Testis (tissue), 2 donors: ENCODE measurements at regions not wholly inside any gene's neighbourhood (a gene's known extent, or its start where the extent isn't known, plus 50 kb on each side); places are given as distances from the start of the nearest gene placed in this dataset.

Experiments used
- DNase-seq: peaks from one replicate; pipeline ENCODE4 v3.0.0-alpha.2; 2019
- H3K27ac ChIP-seq, 2 donors: fragments of 200-600 bp; sonication (generic); one replicate each; pipeline ENCODE4 v1.5.1; 2019
- H3K27me3 ChIP-seq: fragments of 200-600 bp; sonication (generic); one replicate; pipeline ENCODE4 v1.5.1; 2019
- H3K36me3 ChIP-seq: fragments of 200-600 bp; sonication (generic); one replicate; pipeline ENCODE4 v1.5.1; 2017; ENCODE audit warnings: low read depth; ENCODE audit errors: missing control alignments
- H3K4me1 ChIP-seq: fragments of 200-600 bp; sonication (generic); one replicate; pipeline ENCODE4 v1.5.1; 2019
- H3K4me3 ChIP-seq, 2 donors: fragments of 200-600 bp; sonication (generic); one replicate each; pipeline ENCODE4 v1.5.1; 2017 to 2019
- H3K9me3 ChIP-seq: fragments of 200-600 bp; sonication (generic); one replicate; pipeline ENCODE4 v1.5.1; 2017
- CTCF ChIP-seq, 3 experiments: fragments of 450-650 bp in 2 of 3; fragments of 200-600 bp in 1 of 3; sonication (generic) in 1 of 3; IDR thresholded peaks; one replicate each; pipeline ENCODE4 v1.5.1; 2016 to 2019; ENCODE audit warnings: antibody characterized with exemption in 3 of 3, mild to moderate bottlenecking in 2 of 3, moderate library complexity in 1 of 3
- POLR2A ChIP-seq: fragments of 450-650 bp; IDR thresholded peaks from one replicate; pipeline ENCODE4 v1.6.1; 2017; ENCODE audit warnings: antibody characterized with exemption, mild to moderate bottlenecking, moderate library complexity
- WGBS, 2 donors: methylation state at CpG; one replicate each; pipeline ENCODE4 v1.1.5; 2018; 5-methylcytosine and 5-hydroxymethylcytosine counted together
- intact Hi-C: fragments of 100-400 bp; cut with DNase I; formaldehyde crosslinking; loops from one replicate; pipeline ENCODE4 v1.15.1; 2023; ENCODE audit warnings: low total_unique reads

DNA sequence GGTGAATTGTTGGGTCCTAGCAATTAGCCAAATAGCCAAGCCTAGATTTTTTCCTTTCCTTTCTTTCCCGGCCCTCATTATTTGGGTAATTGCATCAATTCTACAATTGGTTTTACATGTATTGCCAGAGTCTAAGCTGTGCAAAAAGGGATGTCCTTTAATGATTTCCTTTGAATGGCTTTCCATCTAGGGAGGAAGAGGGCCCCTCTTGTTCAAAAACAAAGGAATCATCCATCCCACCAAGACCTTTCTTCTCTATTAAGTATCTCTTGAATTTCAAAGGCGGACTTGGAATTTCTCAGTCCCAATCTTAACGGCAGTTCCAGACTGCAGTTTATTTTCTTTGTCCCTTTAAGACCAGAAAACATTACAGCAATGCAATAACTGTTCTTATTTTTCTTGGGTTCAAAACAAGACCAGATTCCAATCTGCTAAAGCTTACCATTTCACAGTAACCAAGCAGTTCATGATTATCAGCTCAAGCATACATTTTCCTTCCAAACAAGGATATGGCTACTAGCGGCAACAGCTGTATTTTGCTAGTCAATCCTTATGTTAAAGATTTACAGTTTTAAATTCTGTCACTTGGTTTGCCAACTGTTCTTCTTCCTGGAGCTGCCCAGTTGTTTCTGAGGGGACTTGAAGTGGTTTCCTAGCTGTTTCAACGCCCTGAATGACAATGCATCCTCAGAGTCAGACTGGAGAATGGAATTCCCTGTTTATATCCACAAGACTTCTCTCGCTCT is 91.4 kb upstream of the LRIG1 start:
- intact Hi-C loops, result no loop called here
- H3K4me3 ChIP-seq, result no peak overlapping the region
- no peak for TF ChIP-seq CTCF (IDR thresholded peaks at IDR 0.05)
- TF ChIP-seq POLR2A, result no peak
- no peaks in the 10 kb centered on the region for H3K4me1 ChIP-seq
- no peaks in the 10 kb centered on the region for H3K27me3 ChIP-seq
- H3K9me3 ChIP-seq, result no peaks in the 10 kb centered on the region
- no peaks in the 10 kb centered on the region for H3K36me3 ChIP-seq
- no peak for DNase-seq
- WGBS, 2 donors, result 65 to 83% methylated on average over 6 of the region's 6 CpGs
- no peak overlapping the region for H3K27ac ChIP-seq

DNA sequence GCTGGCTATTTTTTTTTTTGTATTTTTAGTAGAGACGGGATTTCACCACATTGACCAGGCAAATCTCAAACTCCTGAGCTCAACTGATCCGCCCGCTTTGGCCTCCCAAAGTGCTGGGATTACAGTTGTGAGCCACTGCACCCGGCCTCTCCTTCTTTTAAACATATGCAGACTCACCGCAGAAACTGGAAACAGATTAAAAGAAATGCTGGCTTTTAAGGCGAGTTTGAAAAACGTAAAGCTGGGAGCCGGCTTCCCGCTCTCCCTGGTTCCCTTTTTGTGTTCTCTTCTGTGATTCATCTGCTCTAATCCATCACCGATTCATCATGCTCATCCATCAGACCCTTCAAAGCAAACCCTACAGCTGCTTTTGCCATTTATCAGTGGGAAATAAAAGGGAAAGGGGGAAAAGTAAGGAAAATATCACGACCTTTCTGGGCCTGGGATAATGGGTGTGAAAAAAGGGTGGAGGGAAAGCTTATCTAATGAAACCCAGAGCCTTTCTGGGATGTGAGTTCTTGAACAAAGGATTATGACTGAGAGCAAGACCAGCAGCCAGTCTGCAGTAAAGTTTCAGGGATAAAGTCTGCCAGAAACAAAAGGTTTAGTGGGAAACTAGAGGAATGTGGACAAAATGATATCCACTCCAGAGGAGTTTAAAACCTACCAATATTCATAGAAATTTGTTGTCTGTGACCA is 92.3 kb upstream of the LRIG1 start:
- DNase-seq, result no peak
- Histone ChIP-seq H3K4me1 (no peaks in the 10 kb centered on the region), H3K4me3 (no peak overlapping the region), H3K36me3 (no peaks in the 10 kb centered on the region), H3K27me3 (no peaks in the 10 kb centered on the region), H3K27ac (no peak overlapping the region), H3K9me3 (no peaks in the 10 kb centered on the region)
- TF ChIP-seq CTCF (IDR thresholded peaks at IDR 0.05) (no peak), POLR2A (no peak)
- intact Hi-C loops, result no loop called here
- WGBS, 2 donors, result 77 to 87% methylated on average over 11 of the region's 11 CpGs

GRCh38 chr3:66593978-66594377 is 93.2 kb upstream of the LRIG1 start:
- Histone ChIP-seq H3K4me1 (no peaks in the 10 kb centered on the region), H3K27me3 (no peaks in the 10 kb centered on the region), H3K27ac (no peak overlapping the region), H3K4me3 (no peak overlapping the region), H3K36me3 (no peaks in the 10 kb centered on the region), H3K9me3 (no peaks in the 10 kb centered on the region)
- no peak for DNase-seq
- intact Hi-C loops, result no loop called here
- TF ChIP-seq CTCF (IDR thresholded peaks at IDR 0.05) (no peak), POLR2A (no peak)
- WGBS, 2 donors, result 89 to 95% methylated on average over 1 of the region's 1 CpG

GRCh38 chr3:66597308-66597863 is 96.6 kb upstream of the LRIG1 start:
- no peaks in the 10 kb centered on the region for H3K36me3 ChIP-seq
- no peaks in the 10 kb centered on the region for H3K27me3 ChIP-seq
- no peak for TF ChIP-seq POLR2A
- TF ChIP-seq CTCF (IDR thresholded peaks at IDR 0.05), result no peak
- H3K4me3 ChIP-seq, result no peak overlapping the region
- H3K27ac ChIP-seq, result no peak overlapping the region
- 96 to 98% methylated on average over 5 of the region's 5 CpGs for WGBS, 2 donors
- no peaks in the 10 kb centered on the region for H3K9me3 ChIP-seq
- no peak for DNase-seq
- no peaks in the 10 kb centered on the region for H3K4me1 ChIP-seq
- intact Hi-C loops, result no loop called here
